Small intestine (tissue), 7 donors: ENCODE measurements at regions not wholly inside any gene's neighbourhood (a gene's known extent, or its start where the extent isn't known, plus 50 kb on each side); places are given as distances from the start of the nearest gene placed in this dataset.

ENCODE experiments used
- DNase-seq, 2 donors: peaks; one replicate each; pipeline versions ENCODE4 v3.0.0 to v3.0.0-alpha.2; 2013
- FAIRE-seq: peaks from 2 replicates; lab custom pipeline; 2012; peaks lifted over from hg19 to GRCh38; lab: Jason Lieb, UNC
- H3K27ac ChIP-seq, 3 donors: one replicate each; pipeline ENCODE4 v1.5.1; 2013; ENCODE audit warnings: low read length in 2 of 3, mild to moderate bottlenecking in 2 of 3, control low read depth in 1 of 3, inconsistent platforms in 1 of 3, low read depth in 1 of 3, moderate library complexity in 1 of 3
- H3K27me3 ChIP-seq, 3 donors: one replicate each; pipeline ENCODE4 v1.6.1; 2013; ENCODE audit warnings: low read length in 3 of 3, inconsistent platforms in 1 of 3; ENCODE audit not compliant: control insufficient read depth in 3 of 3, insufficient read depth in 3 of 3
- H3K36me3 ChIP-seq, 3 donors: one replicate each; pipeline ENCODE4 v1.6.1; 2013; ENCODE audit warnings: low read length in 3 of 3, inconsistent platforms in 1 of 3, low read depth in 1 of 3, mild to moderate bottlenecking in 1 of 3, moderate library complexity in 1 of 3; ENCODE audit not compliant: control insufficient read depth in 3 of 3, insufficient read depth in 2 of 3
- H3K4me1 ChIP-seq, 3 donors: one replicate each; pipeline ENCODE4 v1.6.1; 2013; ENCODE audit warnings: low read length in 2 of 3, inconsistent platforms in 1 of 3, low read depth in 1 of 3, mild to moderate bottlenecking in 1 of 3, moderate library complexity in 1 of 3; ENCODE audit not compliant: control insufficient read depth in 3 of 3, insufficient read depth in 2 of 3
- H3K4me3 ChIP-seq, 3 donors: one replicate each; pipeline ENCODE4 v1.5.1; 2013; ENCODE audit warnings: low read length in 3 of 3, control low read depth in 1 of 3, inconsistent platforms in 1 of 3, low read depth in 1 of 3, mild to moderate bottlenecking in 1 of 3, moderate library complexity in 1 of 3
- H3K9me3 ChIP-seq, 2 donors: one replicate each; pipeline ENCODE4 v1.6.1; 2013; ENCODE audit warnings: low read depth in 1 of 2, low read length in 1 of 2; ENCODE audit not compliant: control insufficient read depth in 2 of 2, insufficient read depth in 1 of 2
- WGBS, 3 donors: extraction: QIAGEN DNeasy Blood & Tissue Kit; methylation state at CpG; one replicate each; pipeline ENCODE4 v1.1.7; 2013; 5-methylcytosine and 5-hydroxymethylcytosine counted together
- donor health status: healthy with polysubstance abuse.
- donor health status: control.
- donor health status: control.
- donor health status: Bipolar disorder and iron deficiency.
- donor health status: healthy.

- FAIRE-seq = no peak
- no peak overlapping the region for H3K27ac ChIP-seq
- no peak overlapping the region for H3K4me3 ChIP-seq
- WGBS, 3 donors = 25 to 44% (median 29%) methylated on average over 1 of the region's 1 CpG
- no peaks in the 10 kb centered on the region for H3K36me3 ChIP-seq
- H3K9me3 ChIP-seq = no peaks in the 10 kb centered on the region
- DNase-seq = no peak
- H3K27me3 ChIP-seq = no peaks in the 10 kb centered on the region
- no peaks in the 10 kb centered on the region for H3K4me1 ChIP-seq
These were observed 533.1 kb upstream of the CHAC2 start for GRCh38 chr2:53234548-53234903.

- H3K27me3 ChIP-seq = no peaks in the 10 kb centered on the region
- no peaks in the 10 kb centered on the region for H3K36me3 ChIP-seq
- H3K4me1 ChIP-seq = no peaks in the 10 kb centered on the region
- FAIRE-seq (no peak), DNase-seq (no peak)
- no peak overlapping the region for H3K4me3 ChIP-seq
- WGBS, 3 donors = 57 to 79% (median 62%) methylated on average over 4 of the region's 4 CpGs
- no peak overlapping the region for H3K27ac ChIP-seq
- H3K9me3 ChIP-seq = no peaks in the 10 kb centered on the region
These were observed 533.7 kb upstream of the CHAC2 start for GRCh38 chr2:53233759-53234547.

GRCh38 chr2:53231908-53232307, 535.7 kb upstream of the CHAC2 start:
- Histone ChIP-seq H3K4me1 (no peaks in the 10 kb centered on the region), H3K36me3 (no peaks in the 10 kb centered on the region), H3K4me3 (no peak overlapping the region), H3K27ac (no peak overlapping the region), H3K27me3 (no peaks in the 10 kb centered on the region), H3K9me3 (no peaks in the 10 kb centered on the region)
- FAIRE-seq = no peak
- DNase-seq = no peak
- WGBS, 3 donors = 36 to 42% (median 41%) methylated on average over 3 of the region's 3 CpGs

GRCh38 chr2:53230691-53231090, 536.9 kb upstream of the CHAC2 start:
- no peak for FAIRE-seq
- Histone ChIP-seq H3K4me1 (no peaks in the 10 kb centered on the region), H3K4me3 (no peak overlapping the region), H3K36me3 (no peaks in the 10 kb centered on the region), H3K9me3 (no peaks in the 10 kb centered on the region), H3K27ac (no peak overlapping the region), H3K27me3 (no peaks in the 10 kb centered on the region)
- DNase-seq = no peak
- WGBS, 3 donors = 64 to 75% (median 65%) methylated on average over 2 of the region's 2 CpGs

- Histone ChIP-seq H3K36me3 (no peaks in the 10 kb centered on the region), H3K27me3 (no peaks in the 10 kb centered on the region), H3K4me1 (no peaks in the 10 kb centered on the region), H3K9me3 (no peaks in the 10 kb centered on the region), H3K27ac (no peak overlapping the region), H3K4me3 (no peak overlapping the region)
- WGBS, 3 donors = 94 to 95% (median 95%) methylated on average over 3 of the region's 3 CpGs
- DNase-seq = no peak
- FAIRE-seq = no peak
These were observed 540.1 kb upstream of the CHAC2 start for GRCh38 chr2:53227535-53227934.

GRCh38 chr2:53220969-53221368, 546.6 kb upstream of the CHAC2 start:
- Histone ChIP-seq H3K4me1 (peaks cover 0 to 3% (median 0%) of the 10 kb centered on the region in 3 donors), H3K9me3 (peaks cover 0 to 12% of the 10 kb centered on the region in 2 donors), H3K4me3 (no peak overlapping the region), H3K27me3 (no peaks in the 10 kb centered on the region), H3K36me3 (no peaks in the 10 kb centered on the region), H3K27ac (no peak overlapping the region)
- FAIRE-seq (no peak), DNase-seq (no peak)
- 66 to 76% (median 74%) methylated on average over 3 of the region's 3 CpGs for WGBS, 3 donors

- FAIRE-seq (no peak), DNase-seq (no peak)
- H3K4me1 ChIP-seq = peaks cover 0 to 3% (median 0%) of the 10 kb centered on the region in 3 donors
- H3K36me3 ChIP-seq = no peaks in the 10 kb centered on the region
- no peak overlapping the region for H3K27ac ChIP-seq
- 36 to 54% (median 51%) methylated on average over 2 of the region's 2 CpGs for WGBS, 3 donors
- H3K27me3 ChIP-seq = no peaks in the 10 kb centered on the region
- H3K4me3 ChIP-seq = no peak overlapping the region
- H3K9me3 ChIP-seq = peaks cover 0 to 12% of the 10 kb centered on the region in 2 donors
These were observed 550.4 kb upstream of the CHAC2 start for GRCh38 chr2:53217250-53217649.

- Histone ChIP-seq H3K4me3 (no peak overlapping the region), H3K9me3 (peaks cover 0 to 12% of the 10 kb centered on the region in 2 donors), H3K4me1 (peaks cover 0 to 3% (median 0%) of the 10 kb centered on the region in 3 donors), H3K27me3 (no peaks in the 10 kb centered on the region), H3K27ac (no peak overlapping the region), H3K36me3 (no peaks in the 10 kb centered on the region)
- DNase-seq = peak in 1 of 2 donors; percentile 25
- FAIRE-seq = no peak
These were observed 550.8 kb upstream of the CHAC2 start for GRCh38 chr2:53216805-53217204.

- no peaks in the 10 kb centered on the region for H3K27me3 ChIP-seq
- no peaks in the 10 kb centered on the region for H3K36me3 ChIP-seq
- DNase-seq (no peak), FAIRE-seq (no peak)
- no peak overlapping the region for H3K27ac ChIP-seq
- no peak overlapping the region for H3K4me3 ChIP-seq
- H3K4me1 ChIP-seq = peaks cover 0 to 9% (median 0%) of the 10 kb centered on the region in 3 donors
- peaks cover 0 to 10% of the 10 kb centered on the region in 2 donors for H3K9me3 ChIP-seq
- WGBS, 3 donors = 47 to 71% (median 48%) methylated on average over 1 of the region's 1 CpG
These were observed 555.0 kb upstream of the CHAC2 start for GRCh38 chr2:53212576-53212975.
